T-helper 1 cell treated with Interleukin-12 subunit alpha and Interleukin-12 subunit beta and Interleukin-4 antibody, amounts not matched to agents 30 μg/mL and 1 μg/mL, for 36 hours (primary cell): ENCODE measurements at regions not wholly inside any gene's neighbourhood (a gene's known extent, or its start where the extent isn't known, plus 50 kb on each side); places are given as distances from the start of the nearest gene placed in this dataset.

Experiments used
- H3K27ac Mint-ChIP-seq: one replicate; pipeline ENCODE4 v1.8.0; 2021; ENCODE audit warnings: mild to moderate bottlenecking, mixed read lengths
- H3K27me3 Mint-ChIP-seq: one replicate; pipeline ENCODE4 v1.8.0; 2021; ENCODE audit warnings: low read depth, mixed read lengths
- H3K36me3 Mint-ChIP-seq: one replicate; pipeline ENCODE4 v1.8.0; 2021; ENCODE audit warnings: low read depth, mixed read lengths
- H3K4me1 Mint-ChIP-seq: one replicate; pipeline ENCODE4 v1.8.0; 2021; ENCODE audit warnings: low read depth, mixed read lengths
- H3K4me3 Mint-ChIP-seq: one replicate; pipeline ENCODE4 v1.8.0; 2021; ENCODE audit warnings: mild to moderate bottlenecking, moderate library complexity, mixed read lengths
- H3K9me3 Mint-ChIP-seq: one replicate; pipeline ENCODE4 v1.8.0; 2021; ENCODE audit warnings: mixed read lengths

DNA sequence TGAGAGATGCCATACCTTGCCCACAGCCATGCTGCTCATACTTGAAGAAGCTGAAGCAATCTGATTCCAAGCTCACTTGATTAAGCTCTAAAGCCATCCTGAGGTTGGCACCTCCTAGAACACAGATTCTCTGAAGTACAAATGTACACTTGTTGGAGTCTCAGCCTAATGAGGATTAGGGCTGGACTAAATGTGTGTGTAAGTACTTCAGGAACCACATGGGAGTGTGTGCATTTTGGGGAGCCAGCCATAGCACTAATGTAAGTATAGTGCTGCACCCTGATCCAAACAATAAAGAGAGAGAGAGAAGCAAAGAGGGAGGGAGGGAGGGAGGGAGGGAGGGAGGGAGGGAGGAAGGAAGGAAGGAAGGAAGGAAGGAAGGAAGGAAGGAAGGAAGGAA is 458.6 kb downstream of the MAFB start:
- Mint-ChIP-seq H3K27me3 (no peaks in the 10 kb centered on the region), H3K4me1 (no peaks in the 10 kb centered on the region), H3K36me3 (no peaks in the 10 kb centered on the region), H3K4me3 (no peak overlapping the region), H3K27ac (no peak overlapping the region), H3K9me3 (no peaks in the 10 kb centered on the region)

DNA sequence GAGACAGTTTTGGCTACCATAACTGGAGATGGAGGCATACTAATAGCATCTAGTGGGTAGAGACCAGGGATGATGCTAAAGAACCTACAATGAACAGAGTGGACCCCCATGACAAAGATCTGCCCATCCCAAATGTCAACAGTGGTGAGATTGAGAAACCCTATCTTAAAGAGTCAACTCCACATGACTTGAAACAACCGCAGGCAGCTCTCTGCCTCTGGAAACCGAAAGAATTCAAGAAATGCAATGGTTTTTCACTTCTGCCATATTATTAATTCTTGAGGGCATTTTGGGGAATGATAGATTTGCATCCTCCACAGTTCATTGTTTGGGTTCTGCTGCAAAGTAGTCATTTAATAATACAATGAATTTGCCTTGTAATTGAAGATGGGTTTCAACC is 463.4 kb downstream of the MAFB start:
- Mint-ChIP-seq H3K27ac (no peak overlapping the region), H3K36me3 (no peaks in the 10 kb centered on the region), H3K4me3 (no peak overlapping the region), H3K27me3 (no peaks in the 10 kb centered on the region), H3K9me3 (no peaks in the 10 kb centered on the region), H3K4me1 (no peaks in the 10 kb centered on the region)

DNA sequence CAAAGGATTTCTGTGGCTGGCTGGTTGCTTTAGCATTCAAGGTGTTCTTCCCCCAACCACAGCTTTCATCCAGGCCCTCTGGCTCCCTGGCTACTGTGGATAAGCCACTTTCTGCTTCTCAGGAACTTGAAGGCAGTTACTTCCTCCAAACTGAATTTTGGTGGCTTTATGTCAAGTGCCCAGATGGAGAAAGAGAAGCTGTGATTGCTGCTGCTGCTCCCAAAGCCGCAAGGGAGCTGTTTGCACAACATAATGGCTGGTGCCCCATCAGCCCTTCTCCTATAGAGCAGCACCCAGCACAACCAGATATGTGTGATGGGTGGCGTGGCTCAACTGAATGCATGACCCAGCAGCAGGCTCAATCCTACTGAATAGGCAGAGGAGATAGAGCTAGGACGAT is 465.2 kb downstream of the MAFB start:
- H3K27me3 Mint-ChIP-seq: no peaks in the 10 kb centered on the region
- no peaks in the 10 kb centered on the region for H3K4me1 Mint-ChIP-seq
- H3K9me3 Mint-ChIP-seq: no peaks in the 10 kb centered on the region
- no peak overlapping the region for H3K4me3 Mint-ChIP-seq
- H3K36me3 Mint-ChIP-seq: no peaks in the 10 kb centered on the region
- H3K27ac Mint-ChIP-seq: no peak overlapping the region

DNA sequence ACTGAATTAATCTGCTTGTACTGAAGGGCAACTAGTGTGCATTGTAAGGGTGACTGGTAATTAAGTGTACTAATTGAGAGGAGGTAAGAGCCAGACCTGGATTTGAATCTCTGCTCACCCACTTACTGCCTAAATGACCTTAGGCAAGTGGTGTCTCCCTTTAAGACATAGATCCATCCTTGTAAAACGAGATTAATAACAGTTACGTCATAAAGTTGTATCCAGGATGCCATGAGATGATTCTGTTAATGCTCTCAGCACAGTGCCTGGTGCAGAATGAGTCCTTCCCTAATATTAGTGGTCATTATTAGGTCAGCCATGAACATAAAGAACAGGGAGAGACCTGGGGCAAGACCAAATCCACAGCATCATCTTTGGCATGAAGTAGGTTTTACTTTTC is 470.1 kb downstream of the MAFB start:
- H3K4me1 Mint-ChIP-seq: no peaks in the 10 kb centered on the region
- no peaks in the 10 kb centered on the region for H3K27me3 Mint-ChIP-seq
- no peak overlapping the region for H3K4me3 Mint-ChIP-seq
- no peak overlapping the region for H3K27ac Mint-ChIP-seq
- H3K9me3 Mint-ChIP-seq: no peaks in the 10 kb centered on the region
- H3K36me3 Mint-ChIP-seq: no peaks in the 10 kb centered on the region

DNA sequence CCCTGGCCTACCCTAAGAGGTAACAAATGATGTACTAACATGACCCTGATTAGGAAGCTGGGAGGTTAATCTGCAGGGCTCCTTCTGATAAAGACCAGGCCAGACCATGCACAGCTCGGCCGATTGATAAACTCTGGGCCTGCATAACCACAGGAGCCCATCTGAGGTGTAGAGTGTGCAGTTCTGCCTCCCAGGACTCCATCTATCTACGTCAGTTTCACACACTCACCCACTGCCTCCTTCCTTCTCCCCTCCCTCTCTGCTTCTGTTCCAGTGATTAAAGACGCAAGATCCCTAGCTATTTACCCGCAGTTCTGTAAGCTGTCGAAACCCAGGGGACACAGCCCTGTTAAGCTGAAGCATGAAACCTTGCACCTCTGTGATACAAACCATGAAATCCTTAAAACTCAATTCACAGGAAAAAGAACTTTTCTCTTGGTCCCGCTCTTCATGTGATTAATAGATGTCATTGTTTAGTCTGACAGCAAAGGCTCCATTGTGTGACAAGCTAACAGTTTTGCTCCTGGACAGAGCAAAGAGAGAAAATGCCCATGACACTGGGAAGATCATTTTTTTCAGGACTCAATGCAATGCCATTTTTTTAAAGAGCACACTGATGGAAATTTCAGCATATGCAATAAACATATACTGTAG is 470.6 kb downstream of the MAFB start:
- Mint-ChIP-seq H3K27me3 (no peaks in the 10 kb centered on the region), H3K9me3 (no peaks in the 10 kb centered on the region), H3K27ac (no peak overlapping the region), H3K4me1 (no peaks in the 10 kb centered on the region), H3K4me3 (no peak overlapping the region), H3K36me3 (no peaks in the 10 kb centered on the region)

DNA sequence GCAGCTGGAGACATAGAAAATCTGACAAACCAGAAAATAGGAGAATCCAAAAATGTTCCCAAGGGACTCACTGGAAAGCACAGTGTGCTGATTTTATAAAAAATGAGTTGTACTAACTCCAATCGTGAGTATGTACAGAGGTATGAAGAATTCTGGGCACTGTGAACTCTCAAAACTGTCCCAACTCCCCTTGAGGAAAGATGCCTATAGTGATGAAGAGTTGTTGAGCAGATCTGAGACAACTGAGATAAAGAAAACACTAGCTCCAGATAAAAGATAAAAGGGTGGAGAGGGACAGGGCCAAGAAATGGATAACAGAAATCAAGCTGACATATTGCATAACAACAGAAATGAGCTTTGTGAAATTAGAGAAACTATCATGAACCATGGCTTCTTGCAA is 481.4 kb downstream of the MAFB start:
- H3K36me3 Mint-ChIP-seq: no peaks in the 10 kb centered on the region
- no peak overlapping the region for H3K4me3 Mint-ChIP-seq
- no peaks in the 10 kb centered on the region for H3K9me3 Mint-ChIP-seq
- H3K4me1 Mint-ChIP-seq: no peaks in the 10 kb centered on the region
- no peaks in the 10 kb centered on the region for H3K27me3 Mint-ChIP-seq
- no peak overlapping the region for H3K27ac Mint-ChIP-seq

DNA sequence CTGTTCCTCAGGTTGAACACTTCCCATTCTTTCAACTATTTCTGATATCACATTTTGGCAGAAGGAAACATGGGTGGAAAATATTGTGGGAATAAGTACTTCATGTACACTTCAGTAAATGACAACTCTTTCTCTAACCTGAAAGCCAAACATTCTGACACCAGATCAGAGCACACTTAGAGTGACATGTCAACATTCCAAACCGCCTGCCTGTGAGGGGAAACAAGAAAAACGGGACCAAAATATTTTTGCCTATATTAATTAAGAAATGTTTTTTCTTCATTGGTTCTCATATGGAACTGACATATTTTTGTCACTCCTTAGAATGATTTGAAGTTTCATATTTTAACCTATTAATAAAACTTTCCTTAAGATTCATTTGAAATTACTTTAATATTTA is 483.1 kb downstream of the MAFB start:
- Mint-ChIP-seq H3K27me3 (no peaks in the 10 kb centered on the region), H3K27ac (no peak overlapping the region), H3K36me3 (no peaks in the 10 kb centered on the region), H3K9me3 (no peaks in the 10 kb centered on the region), H3K4me1 (no peaks in the 10 kb centered on the region), H3K4me3 (no peak overlapping the region)

DNA sequence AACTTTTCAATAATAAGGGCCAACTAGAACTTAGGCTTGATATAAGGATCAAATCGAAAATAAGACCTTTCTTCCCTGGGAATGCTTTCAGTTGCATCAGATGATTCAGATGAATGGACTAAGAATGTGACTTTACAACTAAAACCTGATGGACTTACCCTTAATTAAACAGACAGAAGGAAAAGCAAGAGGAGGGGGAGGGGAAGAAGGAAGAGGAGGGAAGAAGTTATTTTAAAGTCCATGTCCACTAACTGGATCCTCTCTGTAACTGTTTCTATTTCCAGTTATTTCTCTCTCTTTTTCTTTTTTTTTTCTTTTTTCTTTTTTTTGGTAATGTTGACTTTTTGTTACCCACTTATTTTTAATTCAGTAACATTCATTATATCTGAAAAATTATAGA is 486.0 kb downstream of the MAFB start:
- no peaks in the 10 kb centered on the region for H3K4me1 Mint-ChIP-seq
- no peaks in the 10 kb centered on the region for H3K27me3 Mint-ChIP-seq
- H3K9me3 Mint-ChIP-seq: no peaks in the 10 kb centered on the region
- no peaks in the 10 kb centered on the region for H3K36me3 Mint-ChIP-seq
- no peak overlapping the region for H3K4me3 Mint-ChIP-seq
- no peak overlapping the region for H3K27ac Mint-ChIP-seq

DNA sequence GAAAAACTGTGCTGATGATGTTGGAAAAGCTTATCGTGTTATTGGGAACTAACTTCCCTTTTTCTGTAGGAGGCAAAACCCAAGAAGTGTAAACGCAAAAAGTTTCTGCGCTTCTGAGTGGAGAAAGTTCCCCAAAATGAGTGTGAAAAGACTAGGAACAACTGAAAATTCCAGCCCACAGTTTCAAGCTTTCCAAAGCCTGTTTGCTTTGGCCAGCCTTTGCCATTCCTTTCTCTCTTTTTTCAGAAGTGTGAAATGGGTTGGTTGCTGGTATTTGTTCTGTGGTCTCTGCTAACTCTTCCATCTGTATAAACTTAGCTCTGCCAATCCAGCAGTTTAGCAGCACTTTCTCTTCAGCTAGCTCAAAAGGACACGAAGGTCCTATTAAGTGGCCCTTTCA is 491.3 kb downstream of the MAFB start:
- no peaks in the 10 kb centered on the region for H3K9me3 Mint-ChIP-seq
- H3K4me3 Mint-ChIP-seq: no peak overlapping the region
- no peaks in the 10 kb centered on the region for H3K4me1 Mint-ChIP-seq
- no peak overlapping the region for H3K27ac Mint-ChIP-seq
- no peaks in the 10 kb centered on the region for H3K36me3 Mint-ChIP-seq
- H3K27me3 Mint-ChIP-seq: no peaks in the 10 kb centered on the region

DNA sequence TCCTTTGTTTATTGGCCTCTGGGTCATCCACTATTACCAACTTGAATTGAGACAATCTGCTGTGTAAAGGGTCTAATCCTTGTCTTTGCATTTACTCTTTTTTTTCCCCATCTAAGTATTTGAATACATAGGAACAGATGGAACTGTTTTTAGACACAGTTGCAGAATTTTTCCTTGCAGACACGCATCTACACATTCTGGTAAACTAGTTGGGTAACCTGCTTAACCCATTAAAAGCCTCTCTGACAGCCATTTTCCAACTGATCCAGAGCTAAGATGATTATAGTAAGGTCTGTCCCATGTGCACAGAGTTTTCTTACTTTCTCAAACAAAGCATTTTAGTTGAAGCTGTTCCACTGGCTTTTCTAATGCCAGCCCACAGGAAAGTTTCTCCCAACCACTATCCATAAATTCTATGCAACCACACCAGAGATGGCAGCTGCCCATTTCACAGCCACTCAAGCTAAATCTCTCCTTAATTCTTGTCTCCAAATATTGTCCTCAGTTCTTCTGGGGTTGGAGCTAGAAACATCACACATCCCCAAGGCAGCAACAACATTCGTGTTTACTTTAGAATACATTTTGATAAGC is 492.1 kb downstream of the MAFB start:
- no peak overlapping the region for H3K27ac Mint-ChIP-seq
- no peak overlapping the region for H3K4me3 Mint-ChIP-seq
- H3K4me1 Mint-ChIP-seq: no peaks in the 10 kb centered on the region
- H3K9me3 Mint-ChIP-seq: no peaks in the 10 kb centered on the region
- no peaks in the 10 kb centered on the region for H3K36me3 Mint-ChIP-seq
- no peaks in the 10 kb centered on the region for H3K27me3 Mint-ChIP-seq

DNA sequence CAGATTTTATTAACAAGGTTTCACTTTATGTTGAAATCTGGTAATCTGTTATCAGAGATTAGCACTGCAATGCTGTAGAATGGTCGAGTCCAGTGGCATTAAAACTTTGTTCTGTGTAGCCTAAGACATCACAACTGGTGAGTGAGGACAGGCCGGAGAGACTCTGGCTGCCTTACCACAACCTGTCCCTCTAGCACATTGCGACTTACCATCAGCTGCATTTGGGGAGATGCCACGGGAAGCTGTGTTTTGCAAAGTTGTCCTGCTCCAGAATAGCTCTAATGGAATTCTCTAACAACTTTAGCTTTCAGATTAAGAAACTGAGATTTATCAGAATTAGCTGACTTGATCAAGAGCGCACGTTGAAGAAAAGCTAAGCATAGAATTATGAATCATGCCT is 493.3 kb downstream of the MAFB start:
- no peak overlapping the region for H3K4me3 Mint-ChIP-seq
- no peaks in the 10 kb centered on the region for H3K4me1 Mint-ChIP-seq
- H3K27ac Mint-ChIP-seq: no peak overlapping the region
- no peaks in the 10 kb centered on the region for H3K36me3 Mint-ChIP-seq
- no peaks in the 10 kb centered on the region for H3K9me3 Mint-ChIP-seq
- no peaks in the 10 kb centered on the region for H3K27me3 Mint-ChIP-seq

DNA sequence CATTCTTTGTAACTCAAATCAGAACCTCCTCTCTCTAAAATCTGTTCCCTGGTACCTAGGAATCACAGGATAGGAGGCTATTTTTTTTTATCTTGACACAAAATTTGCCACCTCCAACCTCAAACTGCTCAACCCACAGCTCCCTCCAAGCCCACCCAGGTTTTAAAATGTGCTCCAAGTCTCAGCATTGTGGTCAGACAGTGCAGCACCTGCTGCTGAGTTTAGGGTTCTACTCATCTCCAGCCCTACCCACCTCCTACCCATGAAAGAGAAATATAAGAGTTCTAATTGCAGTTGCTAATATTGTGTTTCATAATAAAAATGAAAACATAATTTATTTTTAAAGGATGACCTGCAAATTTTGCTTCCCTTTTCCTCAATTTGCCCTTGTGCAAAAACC is 496.5 kb downstream of the MAFB start:
- Mint-ChIP-seq H3K27ac (no peak overlapping the region), H3K4me3 (no peak overlapping the region), H3K4me1 (no peaks in the 10 kb centered on the region), H3K9me3 (no peaks in the 10 kb centered on the region), H3K27me3 (no peaks in the 10 kb centered on the region), H3K36me3 (no peaks in the 10 kb centered on the region)

DNA sequence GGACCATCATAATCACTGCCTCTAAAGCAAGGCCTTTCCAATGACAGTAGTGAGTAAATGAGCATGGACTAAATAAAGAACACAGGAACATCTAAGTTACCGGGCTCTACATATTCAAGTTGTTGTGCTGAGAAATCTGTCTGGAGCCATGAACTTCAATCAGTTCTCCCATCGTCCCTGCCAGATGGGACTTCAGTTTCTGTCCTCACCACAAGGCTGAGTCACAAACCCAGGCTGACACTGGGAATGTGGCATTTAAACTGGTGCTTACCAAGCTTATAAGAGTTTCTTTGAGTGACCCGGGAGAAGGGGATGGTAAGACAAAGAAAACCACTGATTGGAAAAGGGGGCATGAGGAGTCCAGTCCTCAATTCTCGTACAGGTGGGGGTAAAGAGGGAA is 497.0 kb downstream of the MAFB start:
- no peaks in the 10 kb centered on the region for H3K4me1 Mint-ChIP-seq
- no peaks in the 10 kb centered on the region for H3K9me3 Mint-ChIP-seq
- H3K27ac Mint-ChIP-seq: no peak overlapping the region
- no peak overlapping the region for H3K4me3 Mint-ChIP-seq
- no peaks in the 10 kb centered on the region for H3K36me3 Mint-ChIP-seq
- H3K27me3 Mint-ChIP-seq: no peaks in the 10 kb centered on the region

DNA sequence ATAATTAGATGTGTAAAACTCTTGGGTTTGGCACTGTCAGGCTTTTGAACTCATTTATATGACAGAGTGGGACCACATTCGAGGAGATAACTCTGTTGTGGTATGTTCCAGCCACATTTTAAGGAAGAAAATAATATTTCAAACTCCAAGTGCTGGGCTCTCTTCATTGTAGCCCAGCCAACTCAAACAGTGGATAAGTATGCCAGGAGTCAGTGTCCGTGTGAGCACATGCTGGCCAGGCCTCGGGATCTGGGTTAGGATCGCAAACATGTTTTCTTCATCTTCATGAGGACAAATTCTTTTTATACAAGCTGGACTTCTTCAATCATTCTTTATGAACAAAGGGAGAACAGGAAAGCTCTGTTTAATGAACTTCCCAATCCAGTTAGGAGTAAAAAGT is 497.5 kb downstream of the MAFB start:
- Mint-ChIP-seq H3K4me3 (no peak overlapping the region), H3K4me1 (no peaks in the 10 kb centered on the region), H3K27ac (no peak overlapping the region), H3K36me3 (no peaks in the 10 kb centered on the region), H3K27me3 (no peaks in the 10 kb centered on the region), H3K9me3 (no peaks in the 10 kb centered on the region)

DNA sequence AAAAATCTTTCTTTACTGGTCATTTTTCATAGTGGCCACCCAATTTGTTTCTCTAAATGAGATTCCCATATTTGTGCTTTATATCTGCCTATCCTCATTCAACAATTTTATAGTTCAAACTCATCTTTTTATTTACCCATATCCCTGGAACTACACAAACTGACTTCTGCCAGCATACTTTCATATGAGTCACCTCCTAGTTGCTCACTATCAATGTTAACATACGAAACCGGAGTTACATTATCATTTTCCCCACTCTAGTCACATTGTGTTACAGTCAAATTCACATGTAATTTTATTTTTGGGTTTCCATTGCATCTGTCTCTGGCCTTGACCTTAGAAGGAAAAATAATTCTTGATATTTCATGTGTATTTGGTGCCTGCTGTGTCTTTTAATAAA is 499.4 kb downstream of the MAFB start:
- no peaks in the 10 kb centered on the region for H3K4me1 Mint-ChIP-seq
- H3K27me3 Mint-ChIP-seq: no peaks in the 10 kb centered on the region
- no peak overlapping the region for H3K4me3 Mint-ChIP-seq
- no peak overlapping the region for H3K27ac Mint-ChIP-seq
- H3K36me3 Mint-ChIP-seq: no peaks in the 10 kb centered on the region
- no peaks in the 10 kb centered on the region for H3K9me3 Mint-ChIP-seq

DNA sequence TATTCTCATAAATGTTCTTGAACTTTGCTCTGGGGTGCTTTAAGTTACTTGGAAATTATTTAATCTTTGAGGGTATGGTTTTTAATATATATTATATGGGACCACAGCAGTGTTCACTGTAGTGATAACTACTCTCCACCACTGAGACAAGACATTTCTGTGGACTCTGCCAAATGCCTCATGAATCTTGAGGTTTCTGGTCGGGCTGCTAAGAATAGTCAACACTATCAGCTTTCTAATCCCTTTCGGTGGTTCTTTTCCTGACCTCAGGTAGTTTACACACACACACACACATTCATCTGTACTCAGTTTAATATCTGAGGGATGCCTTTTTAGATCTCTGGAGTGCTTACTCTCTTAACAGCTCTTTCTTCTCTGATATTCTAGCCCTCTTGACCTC is 500.7 kb downstream of the MAFB start:
- no peak overlapping the region for H3K27ac Mint-ChIP-seq
- no peak overlapping the region for H3K4me3 Mint-ChIP-seq
- no peaks in the 10 kb centered on the region for H3K4me1 Mint-ChIP-seq
- no peaks in the 10 kb centered on the region for H3K9me3 Mint-ChIP-seq
- no peaks in the 10 kb centered on the region for H3K27me3 Mint-ChIP-seq
- no peaks in the 10 kb centered on the region for H3K36me3 Mint-ChIP-seq
